Calu3 (cell line): ENCODE measurements at regions not wholly inside any gene's neighbourhood (a gene's known extent, or its start where the extent isn't known, plus 50 kb on each side); places are given as distances from the start of the nearest gene placed in this dataset.

Experiments used
- BruUV-seq: library from RNA; stranded (reverse); fragments of 400-500 nt; replicated peaks from 2 replicates; lab custom pipeline; 2021; lab: Mats Ljungman, UMichigan
- CTCF ChIA-PET: fragments of 300-600 bp; sonication (Branson Sonifier 250); formaldehyde crosslinking; loops from one replicate; lab custom pipeline; 2022; ENCODE audit warnings: antibody characterized with exemption; lab: Charles Lee
- DNase-seq: peaks from one replicate; pipeline ENCODE4 v3.0.0; 2022
- H3K27ac Mint-ChIP-seq: one replicate; pipeline ENCODE4 v1.8.0; 2022; ENCODE audit warnings: mixed read lengths; ENCODE audit not compliant: unreplicated experiment
- H3K27me3 Mint-ChIP-seq: one replicate; pipeline ENCODE4 v1.8.0; 2022; ENCODE audit warnings: mixed read lengths; ENCODE audit not compliant: unreplicated experiment
- H3K36me3 Mint-ChIP-seq: one replicate; pipeline ENCODE4 v1.8.0; 2022; ENCODE audit warnings: mild to moderate bottlenecking, moderate library complexity, mixed read lengths; ENCODE audit not compliant: insufficient read depth, unreplicated experiment
- H3K4me1 Mint-ChIP-seq: one replicate; pipeline ENCODE4 v1.8.0; 2022; ENCODE audit warnings: mild to moderate bottlenecking, low read depth, mixed read lengths; ENCODE audit not compliant: unreplicated experiment
- H3K4me3 Mint-ChIP-seq: one replicate; pipeline ENCODE4 v1.8.0; 2022; ENCODE audit warnings: mild to moderate bottlenecking, low read depth, moderate library complexity, mixed read lengths; ENCODE audit not compliant: unreplicated experiment
- H3K9me3 Mint-ChIP-seq: one replicate; pipeline ENCODE4 v1.8.0; 2022; ENCODE audit warnings: low read depth, mixed read lengths; ENCODE audit not compliant: unreplicated experiment
- CTCF ChIP-seq: fragments of 200-600 bp; IDR thresholded peaks from one replicate; pipeline ENCODE4 v1.8.0; 2022; ENCODE audit warnings: antibody characterized with exemption; ENCODE audit not compliant: unreplicated experiment
- intact Hi-C: fragments of 100-400 bp; cut with micrococcal nuclease; formaldehyde crosslinking; loops from one replicate; pipeline ENCODE4 v1.10.0; 2022; ENCODE audit not compliant: unreplicated experiment

GRCh38 chr2:65944213-65944612 is 490.7 kb upstream of the MEIS1 start:
- Mint-ChIP-seq H3K9me3 (no peaks in the 10 kb centered on the region), H3K4me3 (no peak overlapping the region), H3K27me3 (no peaks in the 10 kb centered on the region), H3K27ac (no peak overlapping the region), H3K36me3 (no peaks in the 10 kb centered on the region), H3K4me1 (no peaks in the 10 kb centered on the region)
- no TSS peak for BruUV-seq
- DNase-seq: no peak
- TF ChIP-seq CTCF: no peak
- CTCF ChIA-PET: no interaction called here
- intact Hi-C loops: no loop called here

- H3K27ac Mint-ChIP-seq: no peak overlapping the region
These were observed 491.7 kb upstream of the MEIS1 start for GRCh38 chr2:65943099-65943786.

GRCh38 chr2:65940856-65941255 is 494.1 kb upstream of the MEIS1 start:
- H3K27ac Mint-ChIP-seq: no peak overlapping the region
- CTCF ChIA-PET: no interaction called here
- no peaks in the 10 kb centered on the region for H3K36me3 Mint-ChIP-seq
- H3K9me3 Mint-ChIP-seq: no peaks in the 10 kb centered on the region
- no peak for TF ChIP-seq CTCF
- intact Hi-C loops: no loop called here
- H3K4me3 Mint-ChIP-seq: no peak overlapping the region
- no peak for DNase-seq
- BruUV-seq: no TSS peak
- H3K27me3 Mint-ChIP-seq: no peaks in the 10 kb centered on the region
- H3K4me1 Mint-ChIP-seq: no peaks in the 10 kb centered on the region

More at GRCh38 chr2:65943099-65943786, 491.7 kb upstream of the MEIS1 start:
- Mint-ChIP-seq H3K36me3 (no peaks in the 10 kb centered on the region), H3K9me3 (no peaks in the 10 kb centered on the region), H3K27me3 (no peaks in the 10 kb centered on the region), H3K4me3 (no peak overlapping the region), H3K4me1 (no peaks in the 10 kb centered on the region)
- DNase-seq: no peak
- intact Hi-C loops: no loop called here
- CTCF ChIA-PET: no interaction called here
- no TSS peak for BruUV-seq
- no peak for TF ChIP-seq CTCF

- Mint-ChIP-seq H3K27me3 (no peaks in the 10 kb centered on the region), H3K36me3 (no peaks in the 10 kb centered on the region), H3K27ac (no peak overlapping the region), H3K4me1 (no peaks in the 10 kb centered on the region), H3K9me3 (peaks cover 2% of the 10 kb centered on the region), H3K4me3 (no peak overlapping the region)
- intact Hi-C loops: no loop called here
- no peak for DNase-seq
- CTCF ChIA-PET: no interaction called here
- TF ChIP-seq CTCF: no peak
- no TSS peak for BruUV-seq
These were observed 495.2 kb upstream of the MEIS1 start for GRCh38 chr2:65939687-65940086.
